WTC11 (cell line): ENCODE measurements at regions not wholly inside any gene's neighbourhood (a gene's known extent, or its start where the extent isn't known, plus 50 kb on each side); places are given as distances from the start of the nearest gene placed in this dataset.

ENCODE experiments used
- ATAC-seq: fragments of 200-7000 bp; cut with Tn5 transposase; 2 replicates; pipeline ENCODE4 v1.10.0; 2021; ENCODE audit warnings: mild to moderate bottlenecking, moderate library complexity
- CTCF ChIA-PET: fragments of 300-600 bp; sonication (Branson Sonifier 250); formaldehyde crosslinking; loops from one replicate; lab custom pipeline; 2021; ENCODE audit warnings: antibody characterized with exemption; lab: Charles Lee
- POLR2A ChIA-PET: fragments of 350-600 bp; sonication (Branson Sonifier 250); formaldehyde crosslinking; loops from one replicate; lab custom pipeline; 2021; ENCODE audit warnings: antibody characterized with exemption; lab: Charles Lee
- DNase-seq: peaks from one replicate; pipeline ENCODE4 v3.0.0; 2021; ENCODE audit warnings: low spot score
- H3K27ac Mint-ChIP-seq: 2 replicates; pipeline ENCODE4 v1.8.0; 2021; ENCODE audit warnings: mixed read lengths
- H3K27me3 Mint-ChIP-seq: 2 replicates; pipeline ENCODE4 v1.8.0; 2021; ENCODE audit warnings: low read depth, mild to moderate bottlenecking, moderate library complexity, mixed read lengths
- H3K36me3 Mint-ChIP-seq: 2 replicates; pipeline ENCODE4 v1.8.0; 2021; ENCODE audit warnings: mixed read lengths
- H3K4me1 Mint-ChIP-seq: 2 replicates; pipeline ENCODE4 v1.8.0; 2022; ENCODE audit warnings: mixed read lengths
- H3K4me3 Mint-ChIP-seq: 2 replicates; pipeline ENCODE4 v1.8.0; 2021; ENCODE audit warnings: mild to moderate bottlenecking, moderate library complexity, mixed read lengths
- H3K9me3 Mint-ChIP-seq: 2 replicates; pipeline ENCODE4 v1.8.0; 2021; ENCODE audit warnings: mixed read lengths
- EMX1 ChIP-seq: fragments of 250-450 bp; sonication (Bioruptor Pico); IDR thresholded peaks from 2 replicates; pipeline ENCODE4 v1.8.0; 2021; ENCODE audit warnings: mild to moderate bottlenecking
- ESRRA ChIP-seq: sonication (generic); formaldehyde crosslinking; IDR thresholded peaks from 2 replicates; pipeline ENCODE4 v1.8.1; 2022; ENCODE audit warnings: mild to moderate bottlenecking, missing genetic modification reagents, borderline replicate concordance
- GABPB1 ChIP-seq: sonication (generic); formaldehyde crosslinking; IDR thresholded peaks from 2 replicates; pipeline ENCODE4 v1.8.1; 2023; ENCODE audit warnings: mild to moderate bottlenecking, missing genetic modification reagents
- GRHL2 ChIP-seq: fragments of 250-450 bp; sonication (Bioruptor Pico); IDR thresholded peaks from 2 replicates; pipeline ENCODE4 v1.8.0; 2022; ENCODE audit warnings: mild to moderate bottlenecking, moderate library complexity; ENCODE audit not compliant: insufficient replicate concordance, severe bottlenecking
- HMGXB4 ChIP-seq: sonication (generic); formaldehyde crosslinking; IDR thresholded peaks from 2 replicates; pipeline ENCODE4 v1.8.1; 2023; ENCODE audit warnings: mild to moderate bottlenecking, moderate library complexity, missing genetic modification reagents
- JUN ChIP-seq: sonication (generic); formaldehyde crosslinking; IDR thresholded peaks from 2 replicates; pipeline ENCODE4 v1.8.0; 2023; ENCODE audit warnings: mild to moderate bottlenecking, missing genetic modification reagents
- MXD4 ChIP-seq: fragments of 250-450 bp; sonication (Bioruptor Pico); IDR thresholded peaks from 2 replicates; pipeline ENCODE4 v1.8.0; 2021; ENCODE audit warnings: mild to moderate bottlenecking, moderate library complexity, borderline replicate concordance
- NR1H2 ChIP-seq: sonication (generic); formaldehyde crosslinking; IDR thresholded peaks from 2 replicates; pipeline ENCODE4 v1.9.0; 2021; ENCODE audit warnings: mild to moderate bottlenecking, moderate library complexity, missing genetic modification reagents
- OVOL2 ChIP-seq: fragments of 250-450 bp; sonication (Bioruptor Pico); IDR thresholded peaks from 2 replicates; pipeline ENCODE4 v1.9.0; 2021; ENCODE audit warnings: mild to moderate bottlenecking, borderline replicate concordance
- PRRX2 ChIP-seq: fragments of 250-450 bp; sonication (Bioruptor Pico); IDR thresholded peaks from 2 replicates; pipeline ENCODE4 v1.8.0; 2021; ENCODE audit warnings: mild to moderate bottlenecking
- SMAD4 ChIP-seq: sonication (generic); formaldehyde crosslinking; IDR thresholded peaks from 2 replicates; pipeline ENCODE4 v1.8.0; 2022; ENCODE audit warnings: mild to moderate bottlenecking, missing genetic modification reagents
- TP53 ChIP-seq: sonication (generic); formaldehyde crosslinking; IDR thresholded peaks from 2 replicates; pipeline ENCODE4 v1.8.1; 2023; ENCODE audit warnings: mild to moderate bottlenecking, missing genetic modification reagents
- ZNF121 ChIP-seq: sonication (generic); formaldehyde crosslinking; IDR thresholded peaks from 2 replicates; pipeline ENCODE4 v1.8.0; 2023; ENCODE audit warnings: missing genetic modification reagents
- ZNF219 ChIP-seq: sonication (generic); formaldehyde crosslinking; IDR thresholded peaks from 2 replicates; pipeline ENCODE4 v1.8.0; 2023; ENCODE audit warnings: missing genetic modification reagents, mild to moderate bottlenecking, borderline replicate concordance
- ZNF317 ChIP-seq: sonication (generic); formaldehyde crosslinking; IDR thresholded peaks from 2 replicates; pipeline ENCODE4 v1.8.1; 2023; ENCODE audit warnings: low read depth, mild to moderate bottlenecking, moderate library complexity, missing genetic modification reagents, borderline replicate concordance
- ZNF423 ChIP-seq: fragments of 250-450 bp; sonication (Bioruptor Pico); IDR thresholded peaks from 2 replicates; pipeline ENCODE4 v2.1.2; 2022; ENCODE audit warnings: mild to moderate bottlenecking, moderate library complexity
- ZNF512 ChIP-seq: sonication (generic); formaldehyde crosslinking; IDR thresholded peaks from 2 replicates; pipeline ENCODE4 v1.8.1; 2022; ENCODE audit warnings: missing genetic modification reagents, borderline replicate concordance
- ZNF532 ChIP-seq: fragments of 250-450 bp; sonication (Bioruptor Pico); IDR thresholded peaks from 2 replicates; pipeline ENCODE4 v1.9.0; 2021; ENCODE audit warnings: mild to moderate bottlenecking, borderline replicate concordance
- ZNF671 ChIP-seq: fragments of 250-450 bp; sonication (Bioruptor Pico); IDR thresholded peaks from 2 replicates; pipeline ENCODE4 v1.8.0; 2021; ENCODE audit warnings: mild to moderate bottlenecking
- TF ChIP-seq, protein P1 (sequence below): sonication (generic); formaldehyde crosslinking; IDR thresholded peaks from 2 replicates; pipeline ENCODE4 v1.8.0; 2022; ENCODE audit warnings: missing genetic modification reagents
- TF ChIP-seq, protein P2 (sequence below): fragments of 250-450 bp; sonication (Bioruptor Pico); IDR thresholded peaks from 2 replicates; pipeline ENCODE4 v1.9.0; 2021; ENCODE audit warnings: moderate library complexity, mild to moderate bottlenecking, inconsistent platforms, borderline replicate concordance
- TF ChIP-seq, protein P3 (sequence below): sonication (generic); formaldehyde crosslinking; conservative IDR thresholded peaks from 2 replicates; pipeline ENCODE4 v1.8.1; 2022; ENCODE audit warnings: mild to moderate bottlenecking, missing genetic modification reagents

DNA sequence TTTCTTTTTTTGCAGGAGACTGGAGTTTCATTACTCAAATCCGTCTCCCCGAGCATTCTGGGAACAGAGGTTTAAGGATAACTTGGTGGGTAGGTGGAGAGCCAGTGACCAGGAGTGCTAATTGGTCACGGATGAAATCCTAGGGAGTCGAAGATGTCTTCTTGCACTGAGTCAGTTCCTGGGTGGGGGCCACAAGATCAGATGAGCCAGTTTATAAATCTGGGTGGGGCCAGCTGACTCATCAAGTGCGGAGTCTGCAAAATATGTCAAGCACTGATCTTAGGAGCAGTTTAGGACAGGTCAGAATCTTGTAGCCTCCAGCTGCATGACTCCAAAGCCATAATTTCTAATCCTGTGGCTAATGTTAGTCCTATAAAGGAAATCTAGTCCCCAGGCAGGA is 741.3 kb downstream of the PCDH7 start:
- Mint-ChIP-seq H3K36me3 (peaks cover 12% of the 10 kb centered on the region; the same call in 1 of the 2 replicates), H3K4me3 (no peak overlapping the region), H3K9me3 (peaks cover 23% of the 10 kb centered on the region), H3K4me1 (peaks cover 9% of the 10 kb centered on the region), H3K27ac (no peak overlapping the region)
- no peak for ATAC-seq
- TF ChIP-seq JUN (CRISPR knock-in tag) (no peak), NR1H2 (no peak), OVOL2 (CRISPR knock-in tag) (no peak), GABPB1 (no peak), HMGXB4 (CRISPR knock-in tag) (no peak), ZNF423 (no peak), ZNF512 (no peak), ZNF671 (CRISPR knock-in tag) (no peak), ZNF219 (CRISPR knock-in tag) (no peak), GRHL2 (no peak), EMX1 (no peak), ZNF121 (no peak), PRRX2 (CRISPR knock-in tag) (no peak), SMAD4 (CRISPR knock-in tag) (no peak), MXD4 (CRISPR knock-in tag) (no peak), ZNF317 (CRISPR knock-in tag) (no peak), TP53 (CRISPR knock-in tag) (no peak)
- TF ChIP-seq, protein P1, sequence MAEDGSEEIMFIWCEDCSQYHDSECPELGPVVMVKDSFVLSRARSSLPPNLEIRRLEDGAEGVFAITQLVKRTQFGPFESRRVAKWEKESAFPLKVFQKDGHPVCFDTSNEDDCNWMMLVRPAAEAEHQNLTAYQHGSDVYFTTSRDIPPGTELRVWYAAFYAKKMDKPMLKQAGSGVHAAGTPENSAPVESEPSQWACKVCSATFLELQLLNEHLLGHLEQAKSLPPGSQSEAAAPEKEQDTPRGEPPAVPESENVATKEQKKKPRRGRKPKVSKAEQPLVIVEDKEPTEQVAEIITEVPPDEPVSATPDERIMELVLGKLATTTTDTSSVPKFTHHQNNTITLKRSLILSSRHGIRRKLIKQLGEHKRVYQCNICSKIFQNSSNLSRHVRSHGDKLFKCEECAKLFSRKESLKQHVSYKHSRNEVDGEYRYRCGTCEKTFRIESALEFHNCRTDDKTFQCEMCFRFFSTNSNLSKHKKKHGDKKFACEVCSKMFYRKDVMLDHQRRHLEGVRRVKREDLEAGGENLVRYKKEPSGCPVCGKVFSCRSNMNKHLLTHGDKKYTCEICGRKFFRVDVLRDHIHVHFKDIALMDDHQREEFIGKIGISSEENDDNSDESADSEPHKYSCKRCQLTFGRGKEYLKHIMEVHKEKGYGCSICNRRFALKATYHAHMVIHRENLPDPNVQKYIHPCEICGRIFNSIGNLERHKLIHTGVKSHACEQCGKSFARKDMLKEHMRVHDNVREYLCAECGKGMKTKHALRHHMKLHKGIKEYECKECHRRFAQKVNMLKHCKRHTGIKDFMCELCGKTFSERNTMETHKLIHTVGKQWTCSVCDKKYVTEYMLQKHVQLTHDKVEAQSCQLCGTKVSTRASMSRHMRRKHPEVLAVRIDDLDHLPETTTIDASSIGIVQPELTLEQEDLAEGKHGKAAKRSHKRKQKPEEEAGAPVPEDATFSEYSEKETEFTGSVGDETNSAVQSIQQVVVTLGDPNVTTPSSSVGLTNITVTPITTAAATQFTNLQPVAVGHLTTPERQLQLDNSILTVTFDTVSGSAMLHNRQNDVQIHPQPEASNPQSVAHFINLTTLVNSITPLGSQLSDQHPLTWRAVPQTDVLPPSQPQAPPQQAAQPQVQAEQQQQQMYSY = no peak
- TF ChIP-seq, protein P2, sequence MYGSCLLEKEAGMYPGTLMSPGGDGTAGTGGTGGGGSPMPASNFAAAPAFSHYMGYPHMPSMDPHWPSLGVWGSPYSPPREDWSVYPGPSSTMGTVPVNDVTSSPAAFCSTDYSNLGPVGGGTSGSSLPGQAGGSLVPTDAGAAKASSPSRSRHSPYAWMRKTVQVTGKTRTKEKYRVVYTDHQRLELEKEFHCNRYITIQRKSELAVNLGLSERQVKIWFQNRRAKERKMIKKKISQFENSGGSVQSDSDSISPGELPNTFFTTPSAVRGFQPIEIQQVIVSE (CRISPR knock-in tag) = no peak
- TF ChIP-seq, all 79 proteins: peak for 0
- ChIA-PET CTCF (no interaction called here), POLR2A (no interaction called here)
- no peak for DNase-seq
- H3K27me3 Mint-ChIP-seq = no peaks in the 10 kb centered on the region

GRCh38 chr4:31467781-31468180 is 747.6 kb downstream of the PCDH7 start:
- TF ChIP-seq, protein P3, sequence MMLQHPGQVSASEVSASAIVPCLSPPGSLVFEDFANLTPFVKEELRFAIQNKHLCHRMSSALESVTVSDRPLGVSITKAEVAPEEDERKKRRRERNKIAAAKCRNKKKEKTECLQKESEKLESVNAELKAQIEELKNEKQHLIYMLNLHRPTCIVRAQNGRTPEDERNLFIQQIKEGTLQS (CRISPR knock-in tag) = no peak
- TF ChIP-seq HMGXB4 (CRISPR knock-in tag) (no peak), ZNF423 (no peak), ESRRA (CRISPR knock-in tag) (no peak), TP53 (CRISPR knock-in tag) (no peak), ZNF532 (CRISPR knock-in tag) (no peak)
- H3K4me1 Mint-ChIP-seq = peaks cover 12% of the 10 kb centered on the region
- CTCF ChIA-PET = no interaction called here
- no peaks in the 10 kb centered on the region for H3K27me3 Mint-ChIP-seq
- no peak overlapping the region for H3K4me3 Mint-ChIP-seq
- POLR2A ChIA-PET = no interaction called here
- ATAC-seq (no peak), DNase-seq (no peak)
- peaks cover 12% of the 10 kb centered on the region; the same call in 1 of the 2 replicates for H3K36me3 Mint-ChIP-seq
- no peak overlapping the region for H3K27ac Mint-ChIP-seq
- H3K9me3 Mint-ChIP-seq = peaks cover 25% of the 10 kb centered on the region
